ENCODE measurements at regions not wholly inside any gene's neighbourhood (a gene's known extent, or its start where the extent isn't known, plus 50 kb on each side); places are given as distances from the start of the nearest gene placed in this dataset.

DNA sequence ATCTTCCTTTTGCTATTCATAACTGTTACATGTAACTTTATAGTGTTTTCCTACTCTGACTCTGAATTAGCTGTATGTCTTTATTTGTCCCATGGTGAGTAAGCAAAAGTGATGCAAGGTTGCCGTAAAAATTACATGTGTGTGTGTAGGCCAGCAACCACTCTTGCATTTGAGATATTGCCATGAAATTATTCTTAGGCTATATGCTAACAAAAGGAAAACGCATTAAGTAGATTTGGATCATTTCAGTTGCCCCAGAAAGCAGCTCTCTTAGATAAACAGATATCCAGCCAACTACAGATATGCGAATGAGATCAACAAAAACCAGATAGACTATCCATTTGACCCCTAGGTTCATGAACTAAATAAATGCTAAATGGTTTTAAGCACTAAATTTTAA lies 73.6 kb downstream of the CYLC2 start:
- DNase-seq (ENCODE audit: low read depth) (no peak), FAIRE-seq (no peak)

DNA sequence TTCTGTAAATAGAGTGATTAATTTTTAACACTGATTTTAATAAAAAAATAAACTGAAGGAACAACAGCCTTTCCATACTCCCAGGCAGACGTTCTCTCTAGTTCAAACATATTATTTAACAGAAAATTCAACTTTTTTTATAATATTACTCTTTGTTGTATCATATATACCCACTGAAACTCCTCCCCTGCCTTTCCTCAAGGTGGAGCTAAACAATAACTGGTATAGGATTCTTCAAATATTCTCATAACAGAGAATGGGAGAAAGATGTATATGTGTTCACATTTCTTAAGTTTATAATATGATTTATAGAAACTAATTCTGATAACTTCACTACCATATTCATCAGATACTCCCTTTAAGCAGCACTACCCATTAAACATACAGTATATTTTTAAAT lies 83.4 kb downstream of the CYLC2 start:
- H3K27me3 ChIP-seq (ENCODE audit: control insufficient read depth, insufficient read depth, low read length): no peaks in the 10 kb centered on the region
- no peak overlapping the region for H3K4me3 ChIP-seq (ENCODE audit: low read depth, low read length)
- TF ChIP-seq, protein P1, sequence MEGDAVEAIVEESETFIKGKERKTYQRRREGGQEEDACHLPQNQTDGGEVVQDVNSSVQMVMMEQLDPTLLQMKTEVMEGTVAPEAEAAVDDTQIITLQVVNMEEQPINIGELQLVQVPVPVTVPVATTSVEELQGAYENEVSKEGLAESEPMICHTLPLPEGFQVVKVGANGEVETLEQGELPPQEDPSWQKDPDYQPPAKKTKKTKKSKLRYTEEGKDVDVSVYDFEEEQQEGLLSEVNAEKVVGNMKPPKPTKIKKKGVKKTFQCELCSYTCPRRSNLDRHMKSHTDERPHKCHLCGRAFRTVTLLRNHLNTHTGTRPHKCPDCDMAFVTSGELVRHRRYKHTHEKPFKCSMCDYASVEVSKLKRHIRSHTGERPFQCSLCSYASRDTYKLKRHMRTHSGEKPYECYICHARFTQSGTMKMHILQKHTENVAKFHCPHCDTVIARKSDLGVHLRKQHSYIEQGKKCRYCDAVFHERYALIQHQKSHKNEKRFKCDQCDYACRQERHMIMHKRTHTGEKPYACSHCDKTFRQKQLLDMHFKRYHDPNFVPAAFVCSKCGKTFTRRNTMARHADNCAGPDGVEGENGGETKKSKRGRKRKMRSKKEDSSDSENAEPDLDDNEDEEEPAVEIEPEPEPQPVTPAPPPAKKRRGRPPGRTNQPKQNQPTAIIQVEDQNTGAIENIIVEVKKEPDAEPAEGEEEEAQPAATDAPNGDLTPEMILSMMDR (IDR thresholded peaks at IDR 0.05; ENCODE audit: insufficient read depth, low read length, severe bottlenecking): no peak
- FAIRE-seq: no peak
- no peaks in the 10 kb centered on the region for H3K36me3 ChIP-seq (ENCODE audit: control insufficient read depth, insufficient read depth, low read length)
- no peak for DNase-seq (ENCODE audit: low read depth)

More for the DNA sequence above, 73.6 kb downstream of the CYLC2 start:
- Histone ChIP-seq H3K4me3 (ENCODE audit: low read depth, low read length) (no peak overlapping the region), H3K36me3 (ENCODE audit: control insufficient read depth, insufficient read depth, low read length) (no peaks in the 10 kb centered on the region), H3K27me3 (ENCODE audit: control insufficient read depth, insufficient read depth, low read length) (no peaks in the 10 kb centered on the region)
- TF ChIP-seq, protein P1 (IDR thresholded peaks at IDR 0.05; ENCODE audit: insufficient read depth, low read length, severe bottlenecking): no peak

DNA sequence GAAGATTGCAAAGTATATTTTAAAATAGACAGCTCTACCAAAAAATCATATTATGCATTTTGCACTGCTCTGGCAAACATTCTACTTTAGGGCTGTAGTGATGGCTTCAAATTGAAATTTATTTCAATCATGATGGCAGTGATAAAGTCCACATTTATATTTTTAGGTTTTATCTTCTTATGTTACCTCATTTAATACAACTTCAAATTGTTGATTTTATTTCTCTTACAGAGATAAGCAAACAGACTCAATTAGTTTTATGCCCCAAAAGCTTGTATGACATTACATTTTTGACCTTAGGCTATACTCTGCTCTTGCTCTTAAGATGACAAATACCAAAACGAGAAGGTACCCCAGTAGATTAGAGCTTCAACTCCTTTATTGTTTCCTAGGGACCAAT lies 87.4 kb downstream of the CYLC2 start:
- FAIRE-seq: no peak
- TF ChIP-seq, protein P1 (IDR thresholded peaks at IDR 0.05; ENCODE audit: insufficient read depth, low read length, severe bottlenecking): no peak
- no peaks in the 10 kb centered on the region for H3K27me3 ChIP-seq (ENCODE audit: control insufficient read depth, insufficient read depth, low read length)
- no peak for DNase-seq (ENCODE audit: low read depth)
- no peak overlapping the region for H3K4me3 ChIP-seq (ENCODE audit: low read depth, low read length)
- H3K36me3 ChIP-seq (ENCODE audit: control insufficient read depth, insufficient read depth, low read length): no peaks in the 10 kb centered on the region

DNA sequence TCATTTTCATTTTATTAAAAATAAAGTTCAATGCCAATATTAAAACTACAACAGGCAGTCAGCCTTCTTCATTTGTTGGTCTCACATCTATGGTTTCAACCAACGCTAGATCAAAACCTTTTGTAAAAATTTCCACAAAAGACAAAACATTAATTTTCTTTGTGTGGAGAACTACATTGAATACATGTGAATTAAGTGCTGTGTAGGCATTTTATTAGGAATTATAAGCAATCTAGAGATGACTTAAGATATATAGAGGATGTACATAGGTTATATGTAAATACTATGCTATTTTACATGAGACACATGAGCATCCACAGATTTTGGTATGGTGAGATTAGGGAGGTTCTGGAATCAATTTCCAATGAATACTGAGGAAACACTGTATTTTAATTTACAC lies 94.2 kb downstream of the CYLC2 start:
- no peaks in the 10 kb centered on the region for H3K36me3 ChIP-seq (ENCODE audit: control insufficient read depth, insufficient read depth, low read length)
- no peak overlapping the region for H3K4me3 ChIP-seq (ENCODE audit: low read depth, low read length)
- DNase-seq (ENCODE audit: low read depth) (no peak), FAIRE-seq (no peak)
- H3K27me3 ChIP-seq (ENCODE audit: control insufficient read depth, insufficient read depth, low read length): no peaks in the 10 kb centered on the region
- TF ChIP-seq, protein P1 (IDR thresholded peaks at IDR 0.05; ENCODE audit: insufficient read depth, low read length, severe bottlenecking): no peak

DNA sequence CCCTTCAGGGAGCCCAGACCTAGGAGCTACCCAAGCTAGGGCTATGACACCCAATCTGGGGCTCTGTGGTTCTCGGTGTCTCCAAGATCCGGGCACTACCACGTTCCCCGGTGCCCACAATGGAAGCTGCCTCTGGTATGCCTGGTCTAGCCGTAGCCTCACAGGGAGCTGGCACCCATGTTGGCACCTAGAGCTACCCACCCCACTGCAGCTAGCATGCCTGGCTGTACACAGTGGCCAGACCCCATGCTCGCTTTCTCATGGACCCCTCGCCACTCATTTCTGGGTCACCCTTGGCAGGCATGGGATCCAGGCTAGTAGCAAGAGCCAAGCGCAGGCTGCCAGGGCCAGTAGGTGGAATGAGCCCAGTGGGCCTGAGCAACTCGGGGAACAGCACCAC lies 109.0 kb downstream of the CYLC2 start:
- TF ChIP-seq, protein P1 (IDR thresholded peaks at IDR 0.05; ENCODE audit: insufficient read depth, low read length, severe bottlenecking): no peak
- H3K27me3 ChIP-seq (ENCODE audit: control insufficient read depth, insufficient read depth, low read length): no peaks in the 10 kb centered on the region
- no peak overlapping the region for H3K4me3 ChIP-seq (ENCODE audit: low read depth, low read length)
- DNase-seq (ENCODE audit: low read depth): no peak
- H3K36me3 ChIP-seq (ENCODE audit: control insufficient read depth, insufficient read depth, low read length): no peaks in the 10 kb centered on the region
- no peak for FAIRE-seq

DNA sequence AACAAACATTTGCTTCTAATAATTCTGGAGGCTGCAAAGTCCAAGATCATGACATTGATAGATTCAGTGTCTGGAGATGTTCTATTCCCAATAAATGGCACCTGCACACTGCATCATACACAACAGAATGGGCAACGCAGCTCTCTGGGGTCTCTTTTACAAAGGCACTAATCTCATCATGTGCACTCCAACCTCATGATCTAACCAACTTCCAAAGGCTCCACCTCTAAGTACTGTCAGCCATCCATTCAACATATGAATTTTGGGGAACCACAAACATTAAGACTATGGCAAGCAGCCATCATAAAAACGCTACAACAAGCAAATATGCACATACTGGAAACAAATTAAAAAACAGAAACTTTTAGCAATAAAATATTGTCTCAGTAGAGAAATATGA lies 121.1 kb downstream of the CYLC2 start:
- H3K36me3 ChIP-seq (ENCODE audit: control insufficient read depth, insufficient read depth, low read length): no peaks in the 10 kb centered on the region
- DNase-seq (ENCODE audit: low read depth): no peak
- no peaks in the 10 kb centered on the region for H3K27me3 ChIP-seq (ENCODE audit: control insufficient read depth, insufficient read depth, low read length)
- no peak overlapping the region for H3K4me3 ChIP-seq (ENCODE audit: low read depth, low read length)
- TF ChIP-seq, protein P1 (IDR thresholded peaks at IDR 0.05; ENCODE audit: insufficient read depth, low read length, severe bottlenecking): no peak
- FAIRE-seq: no peak

Measured in bronchial epithelial cell (primary cell).